ENCODE measurements at regions not wholly inside any gene's neighbourhood (a gene's known extent, or its start where the extent isn't known, plus 50 kb on each side); places are given as distances from the start of the nearest gene placed in this dataset.

GRCh38 chr3:6680119-6680806, 180.7 kb upstream of the GRM7 start:
- TF ChIP-seq POLR2A (IDR thresholded peaks at IDR 0.05): no peak
- TF ChIP-seq, protein P1, sequence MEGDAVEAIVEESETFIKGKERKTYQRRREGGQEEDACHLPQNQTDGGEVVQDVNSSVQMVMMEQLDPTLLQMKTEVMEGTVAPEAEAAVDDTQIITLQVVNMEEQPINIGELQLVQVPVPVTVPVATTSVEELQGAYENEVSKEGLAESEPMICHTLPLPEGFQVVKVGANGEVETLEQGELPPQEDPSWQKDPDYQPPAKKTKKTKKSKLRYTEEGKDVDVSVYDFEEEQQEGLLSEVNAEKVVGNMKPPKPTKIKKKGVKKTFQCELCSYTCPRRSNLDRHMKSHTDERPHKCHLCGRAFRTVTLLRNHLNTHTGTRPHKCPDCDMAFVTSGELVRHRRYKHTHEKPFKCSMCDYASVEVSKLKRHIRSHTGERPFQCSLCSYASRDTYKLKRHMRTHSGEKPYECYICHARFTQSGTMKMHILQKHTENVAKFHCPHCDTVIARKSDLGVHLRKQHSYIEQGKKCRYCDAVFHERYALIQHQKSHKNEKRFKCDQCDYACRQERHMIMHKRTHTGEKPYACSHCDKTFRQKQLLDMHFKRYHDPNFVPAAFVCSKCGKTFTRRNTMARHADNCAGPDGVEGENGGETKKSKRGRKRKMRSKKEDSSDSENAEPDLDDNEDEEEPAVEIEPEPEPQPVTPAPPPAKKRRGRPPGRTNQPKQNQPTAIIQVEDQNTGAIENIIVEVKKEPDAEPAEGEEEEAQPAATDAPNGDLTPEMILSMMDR (IDR thresholded peaks at IDR 0.05): no peak

All from Peyer's patch (tissue), 4 donors.